Posterior cingulate gyrus (tissue), 11 donors: ENCODE measurements at regions not wholly inside any gene's neighbourhood (a gene's known extent, or its start where the extent isn't known, plus 50 kb on each side); places are given as distances from the start of the nearest gene placed in this dataset.
"Not testable (repeated sequence)": the region's sequence is repeated elsewhere in the genome, so short reads cannot be mapped to it uniquely, and the experiment has no call there.

Experiments
- DNase-seq, 10 donors: peaks; one replicate each; pipeline versions ENCODE4 v3.0.0 to v3.0.0-alpha.2; 2020 to 2021; ENCODE audit warnings: mixed read lengths in 3 of 10
- intact Hi-C: fragments of 100-400 bp; cut with DNase I; formaldehyde crosslinking; loops from one replicate; pipeline ENCODE4 v1.15.1; 2023

- DNase-seq = no peak
- intact Hi-C loops = no loop called here
Observed at GRCh38 chr13:87736849-87737385, 65.7 kb downstream of the SLITRK5 start.

GRCh38 chr13:87754097-87754496 is 82.9 kb downstream of the SLITRK5 start:
- no peak for DNase-seq
- intact Hi-C loops = no loop called here

- no peak for DNase-seq
- intact Hi-C loops = no loop called here
Observed at GRCh38 chr13:87769445-87769844, 98.3 kb downstream of the SLITRK5 start.

GRCh38 chr13:87777387-87777786 is 106.2 kb downstream of the SLITRK5 start:
- intact Hi-C loops = no loop called here
- DNase-seq = no peak

GRCh38 chr13:87778128-87778527 is 107.0 kb downstream of the SLITRK5 start:
- intact Hi-C loops = no loop called here

GRCh38 chr13:87779426-87779825 is 108.3 kb downstream of the SLITRK5 start:
- no peak for DNase-seq
- intact Hi-C loops = no loop called here

More at GRCh38 chr13:87778128-87778527, 107.0 kb downstream of the SLITRK5 start:
- no peak for DNase-seq

GRCh38 chr13:87783366-87783765 is 112.2 kb downstream of the SLITRK5 start:
- intact Hi-C loops = no loop called here
- DNase-seq = no peak

GRCh38 chr13:87788363-87788762 is 117.2 kb downstream of the SLITRK5 start:
- no peak for DNase-seq
- intact Hi-C loops = no loop called here

- intact Hi-C loops = no loop called here
- peak in 1 of 10 donors; percentile 76 for DNase-seq
Observed at GRCh38 chr13:87792878-87793277, 121.7 kb downstream of the SLITRK5 start.

- no peak for DNase-seq
Observed at GRCh38 chr13:87798536-87798935, 127.4 kb downstream of the SLITRK5 start.

GRCh38 chr13:87810391-87810801 is 139.2 kb downstream of the SLITRK5 start:
- peak in 1 of 10 donors; percentile 27 for DNase-seq
- intact Hi-C loops = no loop called here

More at GRCh38 chr13:87798536-87798935, 127.4 kb downstream of the SLITRK5 start:
- intact Hi-C loops = no loop called here

- peak in 2 of 10 donors; percentile 50 to 58 for DNase-seq
- intact Hi-C loops = no loop called here
Observed at GRCh38 chr13:87810920-87811344, 139.8 kb downstream of the SLITRK5 start.

- DNase-seq = no peak
- intact Hi-C loops = no loop called here
Observed at GRCh38 chr13:87814403-87814802, 143.2 kb downstream of the SLITRK5 start.

GRCh38 chr13:87820241-87820640 is 149.1 kb downstream of the SLITRK5 start:
- intact Hi-C loops = no loop called here
- DNase-seq = no peak

- intact Hi-C loops = no loop called here
- no peak for DNase-seq
Observed at GRCh38 chr13:87821512-87821911, 150.3 kb downstream of the SLITRK5 start.

GRCh38 chr13:87826301-87826700 is 155.1 kb downstream of the SLITRK5 start:
- intact Hi-C loops, DNase-seq: not testable (repeated sequence)

GRCh38 chr13:87827479-87827878 is 156.3 kb downstream of the SLITRK5 start:
- no peak for DNase-seq
- intact Hi-C loops = no loop called here

GRCh38 chr13:87837522-87837921 is 166.4 kb downstream of the SLITRK5 start:
- no peak for DNase-seq
- intact Hi-C loops = no loop called here

GRCh38 chr13:87837946-87838345 is 166.8 kb downstream of the SLITRK5 start:
- intact Hi-C loops = no loop called here
- DNase-seq = no peak

GRCh38 chr13:87851410-87851809 is 180.2 kb downstream of the SLITRK5 start:
- DNase-seq = no peak
- intact Hi-C loops = no loop called here

GRCh38 chr13:87855553-87855952 is 184.4 kb downstream of the SLITRK5 start:
- no peak for DNase-seq
- intact Hi-C loops = no loop called here

- intact Hi-C loops = no loop called here
- DNase-seq = no peak
Observed at GRCh38 chr13:87859261-87859660, 188.1 kb downstream of the SLITRK5 start.

- DNase-seq = no peak
- intact Hi-C loops = no loop called here
Observed at GRCh38 chr13:87867426-87867825, 196.3 kb downstream of the SLITRK5 start.
